HG03108 (cell line): ENCODE measurements at regions not wholly inside any gene's neighbourhood (a gene's known extent, or its start where the extent isn't known, plus 50 kb on each side); places are given as distances from the start of the nearest gene placed in this dataset.

Source experiments
- ATAC-seq: cut with Tn5 transposase; IDR thresholded peaks from one replicate; pipeline ENCODE4 v1.9.1; 2021; ENCODE audit warnings: moderate library complexity; ENCODE audit not compliant: unreplicated experiment

DNA sequence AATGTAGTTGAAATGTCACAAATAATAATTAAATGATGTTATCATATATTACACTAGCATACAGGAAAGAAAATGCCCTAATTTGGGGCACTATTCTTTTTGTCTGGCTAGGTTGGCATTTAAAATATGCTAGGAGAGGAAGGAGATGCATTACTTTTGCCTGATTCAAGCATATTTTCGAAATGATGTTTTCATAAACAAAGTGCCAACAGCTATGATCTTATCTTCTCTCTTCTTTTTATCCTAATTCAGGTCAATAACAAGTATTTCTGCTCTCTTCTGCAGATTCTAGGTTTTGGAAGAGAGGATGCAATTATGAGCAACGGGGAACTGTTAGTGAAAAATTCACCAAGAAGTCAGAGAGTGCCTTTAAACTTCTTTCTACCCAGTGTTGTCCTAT lies 55.8 kb upstream of the NR2F2 start:
- ATAC-seq: no peak

DNA sequence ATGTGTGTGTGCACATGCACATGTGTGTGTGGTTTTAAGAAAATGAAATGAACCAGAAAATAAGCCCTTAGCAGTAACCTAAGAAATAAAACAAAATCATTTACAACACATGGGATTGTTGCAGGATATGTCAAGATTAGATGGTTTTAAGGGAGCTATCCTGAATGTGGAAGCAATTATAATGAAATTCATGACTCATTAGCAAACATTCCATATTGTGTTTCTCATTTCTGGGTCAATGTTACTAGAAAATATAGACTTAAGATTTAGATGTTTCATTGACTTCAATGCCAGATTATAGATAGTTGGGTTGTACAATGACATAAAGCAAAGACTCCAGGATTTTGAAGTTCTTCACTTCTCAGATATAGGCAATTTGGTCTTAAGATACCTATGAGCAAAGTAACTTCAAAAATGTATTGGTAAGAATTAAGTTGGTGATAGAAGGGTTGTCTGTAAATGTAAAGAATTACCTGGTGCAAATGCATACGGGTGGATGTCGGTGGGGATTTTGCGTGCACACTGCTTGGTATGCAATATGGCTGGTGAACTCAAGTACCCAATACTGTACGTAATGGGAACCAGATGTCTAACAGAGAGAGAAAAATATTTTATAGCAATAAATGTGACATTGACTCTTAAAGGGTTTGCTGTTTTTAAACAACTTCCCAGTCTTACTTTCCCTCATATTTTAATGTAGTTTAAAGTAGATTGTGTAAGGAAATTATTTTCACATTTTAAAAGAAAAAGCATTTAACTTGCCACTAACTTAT lies 53.9 kb upstream of the NR2F2 start:
- ATAC-seq: no peak
